GM19240 (cell line): ENCODE measurements at regions not wholly inside any gene's neighbourhood (a gene's known extent, or its start where the extent isn't known, plus 50 kb on each side); places are given as distances from the start of the nearest gene placed in this dataset.
A peak's percentile ranks its signal among the peaks of the same experiment; 100 is the strongest.
"Not testable (repeated sequence)": the region's sequence is repeated elsewhere in the genome, so short reads cannot be mapped to it uniquely, and the experiment has no call there.

Experiments used
- DNase-seq: peaks from one replicate; pipeline ENCODE4 v3.0.0; 2011; ENCODE audit warnings: low spot score; ENCODE audit not compliant: insufficient read length

DNA sequence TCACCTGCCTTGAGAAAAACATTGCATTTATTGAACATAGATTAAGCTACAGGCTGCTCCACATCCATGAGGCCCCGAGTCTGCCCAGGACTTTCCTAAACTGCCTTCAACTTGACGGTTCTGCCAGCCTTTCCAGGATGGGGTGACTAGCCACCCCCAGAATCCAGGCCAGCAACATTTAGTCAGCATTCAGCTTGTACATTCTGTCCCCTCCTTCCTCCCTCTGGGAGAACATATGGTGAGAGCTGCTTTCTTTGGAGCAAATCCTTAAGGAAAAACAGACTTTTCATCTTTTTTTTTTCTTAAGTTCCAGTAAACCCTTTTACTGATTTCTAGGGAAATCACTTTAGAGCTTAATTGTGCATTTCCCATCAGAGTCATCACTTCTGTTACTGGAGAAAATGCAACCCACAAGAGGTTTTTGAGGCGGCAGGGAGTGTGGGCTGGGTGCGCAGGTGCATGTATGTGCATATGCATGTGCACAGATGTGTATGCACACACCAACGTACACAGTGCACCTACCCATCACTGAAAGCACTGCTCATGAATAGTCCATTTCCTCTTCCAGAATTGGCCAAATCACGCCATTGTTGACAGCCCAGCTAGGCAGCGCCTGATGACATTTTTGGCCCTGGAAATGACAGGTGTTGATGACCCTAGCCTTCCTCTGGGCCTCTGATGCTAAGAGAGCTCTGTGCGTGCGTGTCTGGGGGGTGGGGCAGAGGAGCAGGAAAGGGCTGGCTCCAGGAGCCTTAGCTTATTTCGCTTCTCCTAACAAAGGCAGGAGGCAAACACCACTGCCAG is 145.6 kb downstream of the HSD17B3 start:
- no peak for DNase-seq

- DNase-seq = no peak
Measured at GRCh38 chr9:96154081-96154480, 147.9 kb downstream of the HSD17B3 start.

GRCh38 chr9:96152550-96152949 is 149.4 kb downstream of the HSD17B3 start:
- DNase-seq = no peak

- DNase-seq = peak; percentile 42
Measured at GRCh38 chr9:96150324-96151227, 151.4 kb downstream of the HSD17B3 start.

GRCh38 chr9:96149533-96150280 is 152.3 kb downstream of the HSD17B3 start:
- no peak for DNase-seq

GRCh38 chr9:96148634-96149532 is 153.1 kb downstream of the HSD17B3 start:
- DNase-seq = no peak

- DNase-seq = not testable (repeated sequence)
Measured at GRCh38 chr9:96147029-96147428, 154.9 kb downstream of the HSD17B3 start.

DNA sequence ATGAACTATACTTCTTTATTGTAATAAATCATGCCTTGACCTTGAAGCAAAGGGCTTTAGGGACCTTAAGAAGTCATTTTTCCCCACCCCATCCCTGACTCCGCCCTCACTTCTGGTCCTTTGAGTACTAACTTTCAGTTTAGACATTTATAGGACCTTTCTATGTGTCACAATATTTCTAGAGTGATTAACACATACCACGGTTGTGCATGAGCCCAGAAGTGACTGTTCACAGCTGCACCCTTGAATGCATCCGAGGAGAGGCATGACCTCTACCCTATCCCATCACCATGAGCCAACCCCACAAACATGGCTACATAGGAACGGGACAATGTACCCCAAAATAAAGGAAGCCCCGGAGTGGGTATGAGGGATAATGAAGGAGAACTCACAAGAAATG is 160.3 kb downstream of the HSD17B3 start:
- no peak for DNase-seq

- DNase-seq = no peak
Measured at GRCh38 chr9:96141128-96141474, 160.9 kb downstream of the HSD17B3 start.

- no peak for DNase-seq
Measured at GRCh38 chr9:96140296-96141127, 161.5 kb downstream of the HSD17B3 start.

DNA sequence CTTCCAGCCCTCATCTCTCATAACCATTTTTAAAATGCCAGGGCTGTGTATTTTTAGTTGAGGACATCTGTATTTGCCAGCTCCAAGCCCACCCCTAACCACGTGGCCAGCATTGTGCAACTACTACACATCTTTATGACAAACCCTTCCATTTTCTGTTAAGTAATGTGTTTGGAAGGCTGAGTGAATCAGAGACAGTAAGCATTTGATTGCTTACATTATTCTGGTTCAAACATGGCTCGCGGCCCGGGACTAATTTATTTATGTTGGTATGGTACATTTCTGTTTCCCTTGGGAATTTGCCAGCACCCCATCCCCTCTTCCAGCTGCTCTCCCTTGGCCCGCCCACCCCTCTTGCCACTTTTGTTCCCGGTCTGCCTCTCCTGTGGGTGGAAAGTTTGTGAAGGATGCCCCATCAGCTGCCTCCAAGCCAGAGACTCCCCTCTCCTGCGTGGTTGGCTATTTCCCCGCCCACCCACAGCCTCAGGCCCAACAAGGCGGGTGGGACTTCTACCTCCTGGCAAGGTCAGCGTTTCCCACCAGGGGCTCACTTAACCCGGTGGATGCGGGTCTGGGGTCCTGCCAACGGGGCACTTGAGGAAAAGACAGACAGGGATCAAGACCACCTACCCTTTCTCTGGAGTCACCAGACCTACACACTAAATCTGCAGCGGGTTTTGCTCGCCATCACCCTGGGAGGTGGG is 162.2 kb downstream of the HSD17B3 start:
- DNase-seq = no peak

DNA sequence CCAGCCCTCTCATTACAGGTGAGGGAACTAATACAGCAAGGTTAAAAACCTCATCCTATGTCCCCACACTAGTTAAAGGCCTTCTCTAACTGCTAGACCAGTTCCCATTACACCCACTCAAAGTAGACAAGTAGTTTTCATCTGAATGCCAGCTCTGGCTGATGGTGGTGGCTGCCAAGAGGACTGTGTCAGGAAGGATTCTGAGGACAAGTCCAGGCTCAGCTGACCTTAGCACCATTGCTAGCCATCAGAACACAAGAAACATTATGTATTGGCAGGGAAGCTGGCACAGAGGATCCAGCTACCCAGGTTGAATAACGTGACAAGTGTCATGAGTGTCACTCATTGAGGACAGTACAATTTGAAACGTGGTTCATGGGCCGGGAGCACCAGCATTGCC is 163.4 kb downstream of the HSD17B3 start:
- no peak for DNase-seq

DNA sequence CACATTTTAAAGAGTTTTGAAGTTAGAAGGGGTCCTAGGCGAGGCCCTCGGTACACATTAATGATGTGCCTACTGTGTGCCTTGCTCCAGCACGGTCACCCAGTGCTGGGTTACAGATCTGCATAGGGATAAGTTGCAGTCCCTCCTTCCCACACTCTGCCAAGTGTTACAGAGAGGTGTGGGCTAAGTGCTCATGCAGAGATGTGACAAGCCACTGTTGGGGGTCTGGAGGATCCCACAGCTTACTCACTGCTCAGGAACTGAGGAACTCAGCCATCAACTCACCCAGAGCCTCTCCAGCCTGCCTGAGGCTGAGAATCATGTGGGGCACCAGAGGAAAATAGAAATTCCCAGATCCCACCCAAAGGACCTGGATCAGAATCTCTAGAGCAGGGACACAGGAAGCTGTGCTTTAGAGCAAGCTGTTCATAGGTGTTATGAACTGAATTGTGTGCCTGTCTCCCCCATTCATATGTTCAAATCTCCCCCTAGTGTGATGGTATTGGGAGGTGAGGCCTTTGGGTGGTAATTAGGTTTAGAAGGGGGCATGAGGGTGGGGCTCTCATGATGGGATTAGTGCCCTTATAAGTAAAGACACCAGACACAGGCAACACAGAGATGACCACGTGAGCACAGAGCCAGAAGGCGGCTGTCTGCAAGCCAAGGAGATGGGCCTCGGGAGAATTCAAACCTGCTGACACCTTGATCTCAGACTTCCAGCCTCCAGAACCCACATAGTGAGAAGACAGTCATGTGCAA is 164.1 kb downstream of the HSD17B3 start:
- DNase-seq = no peak

DNA sequence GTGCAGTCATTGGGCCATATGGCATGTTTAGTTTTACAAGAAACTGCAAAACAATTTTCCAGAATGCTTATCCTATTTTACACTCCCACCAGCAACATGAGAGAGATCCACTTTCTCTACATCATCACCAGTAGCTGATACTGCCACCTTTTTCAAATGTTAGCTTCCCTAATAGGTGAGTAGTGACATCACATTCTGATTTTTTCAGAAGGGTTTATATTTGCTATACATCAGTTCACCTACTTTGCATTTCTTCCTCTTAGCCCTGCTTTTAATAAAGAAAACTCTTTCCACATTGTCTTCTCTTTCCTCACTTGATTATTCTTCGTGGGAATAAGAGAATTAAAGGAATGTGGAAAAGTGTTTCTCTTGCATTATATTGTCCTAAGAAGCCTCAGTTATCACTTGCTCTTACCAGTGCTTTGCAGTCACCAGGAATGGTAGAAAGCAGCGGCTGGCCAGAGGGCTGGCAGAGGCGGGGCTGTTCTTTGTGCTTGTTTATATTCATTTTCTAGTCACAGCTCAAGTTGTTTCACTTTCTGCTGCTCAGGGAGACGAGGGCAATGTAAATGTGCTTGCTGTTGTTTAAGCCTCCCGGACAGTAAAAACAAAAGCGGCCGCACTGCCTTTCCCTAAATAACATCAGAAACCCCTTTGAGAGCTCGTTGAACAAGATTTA is 164.8 kb downstream of the HSD17B3 start:
- DNase-seq = peak; percentile 63

DNA sequence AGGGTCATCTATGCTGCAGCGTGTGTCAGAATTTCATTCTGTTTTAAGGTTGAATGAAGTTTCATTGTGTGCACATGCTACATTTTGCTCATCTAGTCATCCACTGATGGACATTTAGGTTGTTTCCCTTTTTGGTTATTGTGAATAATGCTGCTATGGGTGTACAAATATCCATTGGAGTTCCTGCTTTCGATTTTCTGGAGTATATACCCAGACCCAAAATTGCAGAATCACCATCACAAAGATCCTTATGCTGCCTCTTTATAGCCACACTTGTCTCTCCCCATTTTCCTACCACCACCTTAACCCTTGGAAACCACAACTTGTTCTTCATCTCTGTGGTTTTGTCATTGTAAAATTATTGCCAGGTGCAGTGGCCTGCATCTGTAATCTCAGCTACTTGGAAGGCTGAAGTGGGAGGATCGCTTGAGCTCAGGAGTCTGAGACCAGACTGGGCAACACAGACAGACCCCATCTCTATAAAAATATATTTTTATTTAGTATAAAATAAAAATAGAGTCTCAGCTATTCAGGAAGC is 166.2 kb downstream of the HSD17B3 start:
- DNase-seq = no peak

GRCh38 chr9:96135076-96135752 is 166.8 kb downstream of the HSD17B3 start:
- peak; percentile 35 for DNase-seq
